ENCODE measurements at regions not wholly inside any gene's neighbourhood (a gene's known extent, or its start where the extent isn't known, plus 50 kb on each side); places are given as distances from the start of the nearest gene placed in this dataset.
A peak's percentile ranks its signal among the peaks of the same experiment; 100 is the strongest.

- no peak for DNase-seq (ENCODE audit: low read depth)
- TF ChIP-seq CTCF (IDR thresholded peaks at IDR 0.05; ENCODE audit: insufficient read depth, low read depth, low read length, missing control alignments), result no peak
- H3K4me3 ChIP-seq (ENCODE audit: low read depth, low read length), result no peak overlapping the region
Measured at GRCh38 chr4:53713296-53713695, 122.0 kb upstream of the LNX1 start.

GRCh38 chr4:53712408-53713020 is 121.2 kb upstream of the LNX1 start:
- no peak for TF ChIP-seq CTCF (IDR thresholded peaks at IDR 0.05; ENCODE audit: insufficient read depth, low read depth, low read length, missing control alignments)
- no peak overlapping the region for H3K4me3 ChIP-seq (ENCODE audit: low read depth, low read length)
- no peak for DNase-seq (ENCODE audit: low read depth)

- no peak overlapping the region for H3K4me3 ChIP-seq (ENCODE audit: low read depth, low read length)
- TF ChIP-seq CTCF (IDR thresholded peaks at IDR 0.05; ENCODE audit: insufficient read depth, low read depth, low read length, missing control alignments), result no peak
- DNase-seq (ENCODE audit: low read depth), result no peak
Measured at GRCh38 chr4:53711926-53712325, 120.6 kb upstream of the LNX1 start.

GRCh38 chr4:53709693-53710092 is 118.4 kb upstream of the LNX1 start:
- no peak overlapping the region for H3K4me3 ChIP-seq (ENCODE audit: low read depth, low read length)
- no peak for TF ChIP-seq CTCF (IDR thresholded peaks at IDR 0.05; ENCODE audit: insufficient read depth, low read depth, low read length, missing control alignments)
- no peak for DNase-seq (ENCODE audit: low read depth)

GRCh38 chr4:53707491-53707890 is 116.2 kb upstream of the LNX1 start:
- no peak overlapping the region for H3K4me3 ChIP-seq (ENCODE audit: low read depth, low read length)
- no peak for TF ChIP-seq CTCF (IDR thresholded peaks at IDR 0.05; ENCODE audit: insufficient read depth, low read depth, low read length, missing control alignments)
- DNase-seq (ENCODE audit: low read depth), result no peak

- H3K4me3 ChIP-seq (ENCODE audit: low read depth, low read length), result no peak overlapping the region
- peak; percentile 68 for TF ChIP-seq CTCF (IDR thresholded peaks at IDR 0.05; ENCODE audit: insufficient read depth, low read depth, low read length, missing control alignments)
- peak; percentile 75 for DNase-seq (ENCODE audit: low read depth)
Measured at GRCh38 chr4:53706422-53707032, 115.2 kb upstream of the LNX1 start.

GRCh38 chr4:53705972-53706371 is 114.7 kb upstream of the LNX1 start:
- no peak overlapping the region for H3K4me3 ChIP-seq (ENCODE audit: low read depth, low read length)
- no peak for TF ChIP-seq CTCF (IDR thresholded peaks at IDR 0.05; ENCODE audit: insufficient read depth, low read depth, low read length, missing control alignments)
- no peak for DNase-seq (ENCODE audit: low read depth)

Data from GM12865 (cell line).